AG10803 (cell line): ENCODE measurements at regions not wholly inside any gene's neighbourhood (a gene's known extent, or its start where the extent isn't known, plus 50 kb on each side); places are given as distances from the start of the nearest gene placed in this dataset.
"Not testable (repeated sequence)": the region's sequence is repeated elsewhere in the genome, so short reads cannot be mapped to it uniquely, and the experiment has no call there.

Source experiments
- DNase-seq: peaks from one replicate; pipeline ENCODE4 v3.0.0; 2010; ENCODE audit warnings: low read depth
- H3K4me3 ChIP-seq: 2 replicates; pipeline ENCODE4 v1.5.1; 2011; ENCODE audit warnings: mild to moderate bottlenecking, low read length, control low read depth
- CTCF ChIP-seq: conservative IDR thresholded peaks from 2 replicates; pipeline ENCODE4 v1.5.1; 2011; ENCODE audit warnings: mild to moderate bottlenecking, low read length, control low read depth, inconsistent platforms

GRCh38 chr22:23397008-23397612, 183.0 kb downstream of the IGLL1 start:
- H3K4me3 ChIP-seq: no peak overlapping the region
- no peak for DNase-seq
- TF ChIP-seq CTCF: no peak

DNA sequence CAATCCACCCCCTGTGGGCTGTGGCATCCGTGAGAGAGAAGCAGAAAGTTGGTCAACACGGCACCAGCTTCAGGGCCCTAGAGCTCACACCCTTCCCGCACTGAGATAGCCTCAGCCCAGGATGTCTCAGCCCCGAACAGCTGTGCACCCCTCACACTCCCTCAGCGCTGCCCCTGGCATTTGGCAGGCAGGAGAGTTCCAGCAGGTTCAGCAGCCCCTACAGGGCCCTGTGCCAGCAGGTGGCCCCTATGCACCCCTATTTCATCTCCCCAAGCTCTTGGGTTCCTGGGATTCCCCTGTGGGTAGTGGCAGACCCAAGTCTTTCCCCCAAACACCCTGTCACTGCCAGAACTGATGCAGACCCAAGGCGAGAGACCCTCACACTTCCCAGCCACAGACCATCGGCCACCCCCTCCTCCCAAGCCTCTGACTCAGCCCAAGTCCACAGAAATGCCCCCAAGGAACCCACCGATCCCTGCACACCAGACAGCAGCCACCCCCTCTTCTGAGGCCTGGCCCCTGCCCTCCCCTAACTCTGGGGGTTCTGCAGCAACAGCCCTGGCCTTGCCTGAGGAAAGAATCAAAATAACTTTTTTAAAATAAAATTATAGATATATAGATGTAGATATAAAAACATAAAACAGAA, 183.6 kb downstream of the IGLL1 start:
- no peak for TF ChIP-seq CTCF
- no peak for DNase-seq
- H3K4me3 ChIP-seq: no peak overlapping the region

DNA sequence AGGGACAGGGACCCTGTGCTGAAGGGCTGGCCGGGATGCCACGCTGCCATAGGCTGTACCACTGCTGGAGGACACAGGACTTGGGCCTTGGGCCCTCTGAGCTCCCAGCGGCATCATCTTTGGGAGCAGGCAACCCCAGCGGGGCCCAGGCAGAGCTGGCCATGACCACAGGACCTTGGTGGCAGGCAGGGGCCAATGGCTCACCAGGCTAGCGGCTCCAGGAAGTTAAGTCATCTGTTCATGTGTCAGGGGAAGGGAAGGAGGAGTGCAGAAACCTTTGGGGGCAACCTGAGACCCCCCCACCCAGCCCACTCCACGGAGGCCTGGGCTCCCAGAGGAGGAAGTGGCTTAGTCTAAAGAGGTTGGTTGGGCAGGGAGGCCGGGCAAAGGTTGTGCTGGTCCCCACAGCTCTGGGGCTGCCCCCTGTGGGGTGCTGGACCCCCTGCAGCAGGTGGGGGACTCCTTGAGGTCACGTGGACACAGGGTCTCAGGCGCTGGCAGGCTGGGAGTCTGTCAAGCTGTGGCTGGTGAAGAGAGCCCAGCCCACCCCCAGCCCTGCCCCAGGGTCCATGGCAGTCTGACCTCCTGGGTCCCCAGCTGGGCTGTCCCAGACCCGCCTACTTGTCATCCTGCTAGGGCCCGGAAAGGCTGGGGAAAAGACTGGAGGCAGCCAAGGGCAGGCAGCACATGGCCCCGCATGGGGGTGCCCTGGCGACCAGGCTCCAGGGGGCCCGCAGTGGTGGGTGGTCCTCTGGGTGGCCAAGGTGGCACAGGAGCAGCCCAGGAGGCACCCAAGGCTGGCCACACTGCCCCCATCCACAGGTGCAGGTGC, 184.3 kb downstream of the IGLL1 start:
- TF ChIP-seq CTCF: no peak
- DNase-seq: no peak
- no peak overlapping the region for H3K4me3 ChIP-seq

DNA sequence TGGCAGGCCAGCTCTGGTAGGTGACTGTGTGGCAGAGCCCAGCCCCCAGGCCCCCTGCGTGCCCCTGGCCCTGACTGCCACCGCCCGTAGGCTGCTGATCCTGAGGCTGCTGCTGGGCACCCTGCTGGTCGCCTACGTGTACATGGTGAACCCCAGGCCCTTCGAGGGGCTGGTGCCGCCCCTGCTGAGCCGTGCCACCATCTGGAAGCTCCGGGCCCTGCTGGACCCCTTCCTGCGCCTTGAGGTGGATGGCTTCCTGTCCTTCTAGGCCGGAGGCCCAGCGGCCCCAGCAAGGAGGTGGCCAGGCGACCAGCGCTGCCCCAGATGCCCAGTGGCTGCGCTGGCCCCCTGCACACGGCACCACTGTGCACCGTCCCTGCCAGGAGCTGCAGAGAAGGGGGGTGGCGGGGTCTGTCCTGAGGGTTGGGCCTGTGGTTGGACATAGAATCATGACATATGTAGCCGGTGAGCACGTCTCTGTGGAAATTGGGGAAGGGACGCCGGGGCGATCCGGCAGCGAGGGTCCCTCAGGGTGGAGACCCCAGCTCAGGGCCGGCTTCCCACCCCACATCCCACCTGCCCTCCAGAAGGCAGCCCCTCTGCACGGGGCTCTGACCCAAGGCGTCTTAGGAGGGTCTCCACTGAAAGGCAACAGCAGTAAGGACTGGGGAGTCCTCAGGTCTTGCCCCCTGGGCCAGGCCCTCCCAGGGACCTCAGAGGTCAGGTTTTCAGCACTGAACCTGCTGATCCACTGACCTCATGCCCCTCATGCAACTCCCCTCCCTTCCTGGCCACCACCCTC, 185.4 kb downstream of the IGLL1 start:
- DNase-seq: no peak
- H3K4me3 ChIP-seq: no peak overlapping the region
- TF ChIP-seq CTCF: no peak

- H3K4me3 ChIP-seq: no peak overlapping the region
- TF ChIP-seq CTCF: no peak
- no peak for DNase-seq
Observed at GRCh38 chr22:23393721-23394320, 186.3 kb downstream of the IGLL1 start.

- DNase-seq, H3K4me3 ChIP-seq: not testable (repeated sequence)
Observed at GRCh38 chr22:23393199-23393598, 186.9 kb downstream of the IGLL1 start.

GRCh38 chr22:23392420-23393121, 187.5 kb downstream of the IGLL1 start:
- TF ChIP-seq CTCF: no peak
- H3K4me3 ChIP-seq: no peak overlapping the region
- no peak for DNase-seq
